HG02798 (cell line): ENCODE measurements at regions not wholly inside any gene's neighbourhood (a gene's known extent, or its start where the extent isn't known, plus 50 kb on each side); places are given as distances from the start of the nearest gene placed in this dataset.

Experiments used
- ATAC-seq: cut with Tn5 transposase; IDR thresholded peaks from one replicate; pipeline ENCODE4 v1.9.1; 2021; ENCODE audit warnings: mild to moderate bottlenecking; ENCODE audit not compliant: unreplicated experiment, poor library complexity

DNA sequence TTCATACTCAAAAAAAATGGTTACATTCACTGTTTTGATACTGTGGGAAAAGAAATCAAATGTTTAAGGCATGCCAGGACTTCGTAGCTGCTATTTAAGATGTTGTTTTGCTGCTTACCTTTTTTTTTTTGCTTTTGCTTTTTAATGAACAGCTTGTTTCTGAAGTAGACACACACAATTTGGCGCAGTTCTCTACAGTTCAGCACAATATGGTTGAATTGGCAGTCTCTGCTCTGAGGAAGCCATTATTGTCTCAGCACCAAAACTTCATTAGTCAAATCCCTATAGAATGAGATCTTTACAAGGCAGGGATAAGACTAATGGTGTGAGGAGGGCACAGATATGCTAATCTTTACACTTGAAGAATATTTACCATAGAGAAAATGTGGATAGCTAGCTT is 197.6 kb downstream of the SLITRK5 start:
- no peak for ATAC-seq

- no peak for ATAC-seq
These were observed 201.6 kb downstream of the SLITRK5 start for GRCh38 chr13:87872813-87873212.

- ATAC-seq, result no peak
These were observed 206.3 kb downstream of the SLITRK5 start for GRCh38 chr13:87877477-87877876.

GRCh38 chr13:87878706-87879105 is 207.5 kb downstream of the SLITRK5 start:
- no peak for ATAC-seq

- ATAC-seq, result no peak
These were observed 213.7 kb downstream of the SLITRK5 start for GRCh38 chr13:87884884-87885283.

- ATAC-seq, result no peak
These were observed 216.4 kb downstream of the SLITRK5 start for GRCh38 chr13:87887459-87888123.

GRCh38 chr13:87889254-87889653 is 218.1 kb downstream of the SLITRK5 start:
- no peak for ATAC-seq

GRCh38 chr13:87893186-87893585 is 222.0 kb downstream of the SLITRK5 start:
- ATAC-seq, result no peak

DNA sequence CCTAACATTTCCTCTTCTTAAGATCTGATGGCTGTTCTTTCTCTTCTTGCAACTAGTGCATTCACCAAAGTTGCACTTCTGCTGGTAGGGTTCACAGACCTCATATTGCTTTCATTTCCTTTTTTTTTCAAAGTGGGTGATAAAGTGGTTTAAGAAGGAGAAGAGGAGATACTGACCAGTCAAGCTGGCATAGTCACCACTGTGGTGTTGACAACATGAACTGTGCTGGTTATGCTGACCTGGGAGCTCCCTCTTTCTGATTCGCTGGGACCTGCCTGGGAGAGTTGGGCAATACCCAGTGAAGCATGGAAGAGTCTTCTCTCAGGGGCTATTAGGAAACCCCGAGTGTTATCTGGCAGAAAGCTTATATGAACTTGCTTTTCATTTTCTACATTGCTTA is 222.9 kb downstream of the SLITRK5 start:
- ATAC-seq, result no peak

GRCh38 chr13:87903553-87903952 is 232.4 kb downstream of the SLITRK5 start:
- ATAC-seq, result no peak

GRCh38 chr13:87906411-87906810 is 235.2 kb downstream of the SLITRK5 start:
- ATAC-seq, result no peak

DNA sequence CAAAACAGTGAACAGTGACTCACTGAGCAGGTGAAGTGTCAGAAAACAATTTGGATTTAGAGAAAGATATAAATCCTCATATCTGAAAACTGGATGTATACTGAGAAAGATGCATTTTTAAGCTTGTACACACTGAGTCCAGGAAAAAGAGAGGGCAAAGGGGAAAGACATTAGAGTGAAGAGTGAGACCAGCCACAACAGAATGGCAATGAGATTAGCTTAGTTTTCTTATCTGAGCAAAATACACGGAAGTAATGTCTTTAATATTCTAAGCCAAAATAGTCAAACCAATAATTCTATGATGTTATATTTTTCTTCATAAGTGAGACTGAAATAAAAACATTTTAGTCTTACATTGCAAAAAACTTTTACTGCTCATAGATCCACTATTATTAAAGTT is 236.0 kb downstream of the SLITRK5 start:
- no peak for ATAC-seq

DNA sequence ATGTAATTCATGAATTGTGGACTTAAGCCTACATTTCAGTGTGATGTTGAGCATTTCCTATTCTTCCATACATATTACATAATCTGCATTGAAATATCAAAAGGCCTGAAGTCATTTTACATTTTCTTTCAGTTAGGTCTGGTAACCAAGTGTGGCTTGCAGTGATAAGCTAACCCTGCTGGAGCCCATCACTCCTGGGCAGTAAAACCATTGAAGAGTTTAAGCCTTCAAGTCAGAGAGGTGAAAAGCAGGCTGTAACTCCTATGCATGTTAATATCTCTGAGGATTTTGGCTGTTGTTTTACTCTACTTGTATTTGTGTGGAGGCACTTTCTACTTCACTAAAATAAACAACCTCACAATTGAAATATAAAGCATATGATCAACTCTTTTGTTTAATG is 248.8 kb downstream of the SLITRK5 start:
- no peak for ATAC-seq

GRCh38 chr13:87923753-87924152 is 252.6 kb downstream of the SLITRK5 start:
- no peak for ATAC-seq

DNA sequence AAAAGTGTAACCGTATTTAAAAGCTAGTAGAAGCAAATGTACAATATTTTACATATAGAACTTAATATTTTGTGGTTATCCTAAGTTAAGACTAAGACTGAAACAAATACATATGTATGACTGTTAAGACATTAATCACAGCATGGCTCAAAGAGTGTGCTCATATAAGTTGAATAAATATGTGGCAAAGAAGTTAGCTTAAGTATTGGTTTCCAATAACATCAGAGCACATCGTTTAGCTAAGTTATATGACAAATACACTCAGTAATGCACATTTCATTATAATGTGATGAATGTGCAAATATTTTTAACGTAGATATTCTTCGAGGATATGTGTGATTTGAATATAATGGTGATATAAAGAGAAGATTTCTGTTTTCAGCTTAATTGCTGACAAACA is 253.8 kb downstream of the SLITRK5 start:
- ATAC-seq, result no peak

DNA sequence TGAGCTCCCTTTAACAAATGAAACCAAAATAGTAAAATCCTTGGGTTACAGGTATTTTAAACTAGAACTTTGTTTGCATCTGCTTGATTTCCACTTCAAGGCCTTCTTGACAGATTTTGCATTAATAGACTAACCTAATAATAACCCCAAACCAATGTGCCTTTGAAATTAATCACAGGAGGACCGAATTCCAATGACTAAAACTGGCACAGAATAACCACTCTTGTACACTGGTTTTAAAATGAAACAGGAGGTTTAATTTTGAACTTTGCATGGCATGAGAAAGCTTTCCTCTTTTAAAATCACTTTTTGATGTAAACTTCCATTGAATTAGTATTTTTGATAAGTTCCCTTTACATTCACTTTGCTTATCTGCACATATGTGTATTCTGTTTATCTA is 269.6 kb downstream of the SLITRK5 start:
- no peak for ATAC-seq

DNA sequence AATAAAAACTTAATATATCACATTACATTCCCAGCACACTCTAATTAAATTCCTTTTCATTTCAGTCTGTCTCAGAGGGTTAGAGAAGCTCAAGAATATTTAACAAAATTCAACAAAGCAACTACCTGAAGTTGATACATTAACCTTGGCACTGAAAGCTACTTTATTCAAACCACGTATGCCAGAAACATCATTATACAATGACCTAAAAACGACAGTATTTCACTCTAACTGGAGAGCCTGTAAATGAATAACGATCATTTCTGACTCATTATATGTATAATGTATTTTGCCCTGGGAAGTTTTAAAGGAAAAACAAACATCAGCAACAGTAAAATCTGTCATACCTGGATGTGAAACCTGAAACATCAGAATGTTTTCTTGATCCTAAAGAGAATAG is 270.1 kb downstream of the SLITRK5 start:
- ATAC-seq, result no peak

- no peak for ATAC-seq
These were observed 271.0 kb downstream of the SLITRK5 start for GRCh38 chr13:87942205-87942604.

DNA sequence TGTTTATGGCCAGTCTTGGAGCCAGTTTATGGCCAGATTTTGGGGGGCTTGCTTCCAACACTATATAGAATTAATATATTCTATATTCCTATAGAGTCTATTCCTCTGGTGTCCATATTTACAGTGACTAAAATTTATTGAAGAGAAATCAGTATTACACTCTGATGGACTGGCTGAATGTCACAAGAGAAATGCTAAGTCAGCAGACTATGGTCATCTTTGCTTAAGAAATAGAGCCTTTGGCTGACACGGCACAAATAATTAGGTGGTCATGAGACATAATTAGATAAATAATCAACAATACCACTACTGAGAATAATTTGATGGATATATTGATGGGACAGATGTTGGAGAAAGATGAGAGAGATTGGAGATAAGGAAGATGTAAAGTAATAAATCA is 272.9 kb downstream of the SLITRK5 start:
- ATAC-seq, result no peak

GRCh38 chr13:87952377-87952776 is 281.2 kb downstream of the SLITRK5 start:
- ATAC-seq, result no peak

DNA sequence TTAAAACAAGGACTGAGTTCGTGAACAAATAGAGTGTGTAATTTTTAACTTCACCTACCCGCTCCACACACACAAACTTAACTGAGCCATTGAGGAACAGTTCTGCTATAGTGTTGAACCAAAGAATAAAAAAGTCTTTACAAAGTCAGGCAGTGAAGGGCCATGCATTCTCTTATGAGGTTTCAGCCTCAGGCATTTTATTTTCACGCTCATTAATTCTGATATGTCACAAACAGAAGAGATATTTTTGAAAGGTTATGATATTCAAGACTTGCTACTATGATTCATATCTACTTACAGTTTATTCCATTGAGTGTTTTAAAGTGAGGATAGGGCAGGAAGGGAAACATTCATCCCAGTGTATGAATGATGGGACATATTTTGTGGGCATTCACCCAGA is 282.2 kb downstream of the SLITRK5 start:
- ATAC-seq, result no peak

DNA sequence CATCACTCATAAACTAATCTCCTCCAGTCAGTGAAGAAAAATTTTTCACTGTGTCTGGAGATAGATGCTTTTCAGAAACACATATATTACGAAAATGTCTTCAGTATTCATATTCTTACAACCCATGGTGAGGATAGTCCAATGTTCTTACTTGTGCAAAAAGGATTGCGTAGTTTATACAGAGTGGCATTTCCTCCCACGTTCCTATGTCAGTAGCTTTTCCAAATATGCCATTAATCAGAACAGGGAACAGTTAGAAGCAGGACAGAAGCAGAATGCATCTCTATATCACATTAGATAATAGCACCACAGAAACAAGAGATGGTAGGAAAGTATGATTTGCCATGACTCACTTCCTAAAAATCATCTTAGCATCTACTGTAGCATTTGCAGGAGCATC is 282.9 kb downstream of the SLITRK5 start:
- no peak for ATAC-seq

- ATAC-seq, result no peak
These were observed 290.4 kb downstream of the SLITRK5 start for GRCh38 chr13:87961546-87961945.
